HG03025 (cell line): ENCODE measurements at regions not wholly inside any gene's neighbourhood (a gene's known extent, or its start where the extent isn't known, plus 50 kb on each side); places are given as distances from the start of the nearest gene placed in this dataset.

ENCODE experiments used
- ATAC-seq: cut with Tn5 transposase; IDR thresholded peaks from one replicate; pipeline ENCODE4 v1.9.1; 2021; ENCODE audit warnings: mild to moderate bottlenecking, moderate library complexity; ENCODE audit not compliant: unreplicated experiment, low FRiP score

DNA sequence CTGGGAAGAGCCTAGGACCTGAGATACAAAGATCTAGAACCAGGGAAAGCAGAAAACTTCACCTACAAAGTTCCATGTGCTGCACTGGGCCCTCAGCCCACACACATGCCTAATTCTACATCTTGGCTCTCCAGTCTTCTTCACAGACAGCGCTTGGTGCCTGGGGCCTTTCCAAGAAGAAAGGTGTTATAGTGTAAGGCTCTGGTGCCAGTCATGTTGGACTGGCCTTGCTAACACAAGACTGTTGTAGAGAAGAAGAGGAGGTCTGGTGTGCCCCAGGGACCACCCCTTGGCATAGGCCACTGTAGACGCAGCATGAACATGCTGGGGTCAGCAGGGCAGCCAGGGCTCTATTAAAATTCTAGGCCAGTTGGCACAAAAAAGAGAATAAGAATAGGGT lies 226.2 kb upstream of the CTNNB1 start:
- no peak for ATAC-seq

DNA sequence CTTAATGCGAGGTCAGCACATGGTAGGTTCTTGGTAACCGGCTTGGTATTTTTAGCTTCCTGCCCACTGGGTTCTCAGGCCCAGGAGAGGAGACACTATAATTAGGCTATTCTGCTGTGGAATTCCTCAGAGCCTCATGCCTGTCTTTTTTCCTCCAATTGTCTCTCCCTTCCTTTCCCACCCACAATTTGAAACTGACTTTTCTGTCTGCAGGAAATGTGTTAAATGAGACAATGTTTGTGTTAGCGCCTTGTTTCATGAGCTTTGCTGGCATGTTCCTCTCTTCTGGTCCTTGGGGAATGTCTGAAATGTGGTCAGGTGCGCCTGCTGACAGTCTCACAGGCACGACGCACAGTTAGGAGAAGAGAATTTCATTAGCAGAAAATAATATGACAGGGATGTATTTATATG lies 223.6 kb upstream of the CTNNB1 start:
- ATAC-seq: no peak

DNA sequence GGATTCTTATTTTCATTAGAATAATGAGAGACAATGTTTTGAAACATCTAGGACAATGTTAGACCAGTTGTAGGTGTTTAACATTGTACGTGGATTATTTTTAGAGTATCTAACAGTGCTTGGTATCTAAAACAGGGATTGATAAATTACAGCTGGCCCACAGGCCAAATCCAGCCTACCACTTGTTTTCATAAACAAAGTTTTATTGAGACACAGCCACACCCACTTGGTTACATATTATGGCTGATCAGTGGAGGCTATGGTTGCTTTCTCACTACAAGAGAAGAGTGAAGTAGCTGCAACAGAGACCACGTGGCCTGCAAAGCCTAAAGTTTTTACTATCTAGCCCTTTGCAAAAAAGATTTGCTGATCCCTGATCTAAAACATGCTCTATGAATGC lies 223.1 kb upstream of the CTNNB1 start:
- no peak for ATAC-seq

DNA sequence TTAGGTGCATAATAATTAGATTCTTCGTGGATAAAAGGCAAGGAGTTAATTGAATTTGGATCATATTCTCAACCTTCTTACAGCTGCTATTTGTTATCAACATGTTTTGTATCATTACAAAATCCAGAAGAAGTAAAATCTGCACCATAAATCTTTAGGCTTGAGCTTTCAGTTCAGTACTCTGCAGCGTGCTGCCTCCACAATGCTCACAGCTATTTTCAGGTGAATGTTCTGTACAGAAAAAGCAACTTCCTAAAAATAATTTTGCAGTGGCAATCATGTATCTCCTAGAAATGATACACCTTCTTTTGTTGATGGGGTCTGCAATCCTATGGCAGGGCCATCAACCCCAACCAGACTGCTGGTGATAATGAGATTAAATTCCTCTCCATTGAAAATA lies 220.9 kb upstream of the CTNNB1 start:
- no peak for ATAC-seq

DNA sequence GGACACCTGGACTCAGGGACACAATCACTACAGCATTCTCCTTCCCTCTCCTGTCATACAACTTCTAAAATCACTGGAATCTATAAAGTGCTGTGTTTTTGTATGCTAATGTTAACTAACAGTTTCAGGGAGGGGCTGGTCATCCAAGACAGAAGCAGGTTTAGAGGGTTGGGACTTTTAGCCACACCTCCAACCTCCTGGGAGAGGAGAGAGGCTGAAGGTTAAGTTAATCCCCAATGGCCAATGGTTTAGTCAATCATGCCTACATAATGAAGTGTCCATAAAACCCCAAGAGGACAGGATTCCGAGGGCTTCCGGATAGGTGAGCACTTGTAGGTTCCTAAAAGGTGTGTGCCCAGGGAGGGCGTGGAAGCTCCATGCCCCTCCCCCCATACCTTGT lies 219.3 kb upstream of the CTNNB1 start:
- no peak for ATAC-seq

DNA sequence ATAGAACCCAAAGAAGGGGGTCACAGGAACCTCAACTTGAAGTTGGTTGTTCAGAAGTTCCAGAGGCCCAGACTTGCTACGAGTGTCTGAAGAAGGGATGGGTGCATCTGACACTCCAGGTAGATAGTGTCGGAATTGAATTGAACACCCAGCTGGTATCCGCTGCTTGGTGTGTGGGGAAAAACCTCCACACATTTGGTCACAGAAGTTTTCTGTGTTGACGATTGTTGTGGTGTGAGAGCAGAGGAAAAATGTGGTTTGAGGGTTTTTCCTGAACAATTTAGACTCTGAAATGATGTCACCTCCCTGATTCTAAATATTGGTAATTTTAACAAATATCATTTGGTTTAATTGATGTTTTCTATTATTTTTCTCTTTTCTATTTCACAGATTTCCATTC lies 218.8 kb upstream of the CTNNB1 start:
- no peak for ATAC-seq

DNA sequence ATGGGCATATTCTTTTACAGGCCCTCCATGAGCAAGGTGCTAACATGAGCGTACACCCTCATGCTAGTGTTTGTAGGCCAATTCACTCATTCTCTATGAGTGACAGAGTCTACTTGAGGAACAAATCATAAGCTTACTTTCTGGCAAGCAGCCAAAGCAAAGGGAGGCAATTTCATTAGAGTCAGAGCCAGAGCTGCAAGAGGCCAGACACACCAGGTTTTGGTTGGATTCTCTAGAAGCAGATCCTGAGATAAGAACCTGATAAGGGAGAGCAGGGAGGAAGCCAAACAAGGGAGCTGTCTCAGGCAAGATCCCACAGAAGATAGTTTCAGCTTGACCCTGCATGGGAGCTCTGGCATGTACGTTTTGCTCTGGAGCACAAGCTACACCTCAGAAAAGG lies 214.1 kb upstream of the CTNNB1 start:
- no peak for ATAC-seq

DNA sequence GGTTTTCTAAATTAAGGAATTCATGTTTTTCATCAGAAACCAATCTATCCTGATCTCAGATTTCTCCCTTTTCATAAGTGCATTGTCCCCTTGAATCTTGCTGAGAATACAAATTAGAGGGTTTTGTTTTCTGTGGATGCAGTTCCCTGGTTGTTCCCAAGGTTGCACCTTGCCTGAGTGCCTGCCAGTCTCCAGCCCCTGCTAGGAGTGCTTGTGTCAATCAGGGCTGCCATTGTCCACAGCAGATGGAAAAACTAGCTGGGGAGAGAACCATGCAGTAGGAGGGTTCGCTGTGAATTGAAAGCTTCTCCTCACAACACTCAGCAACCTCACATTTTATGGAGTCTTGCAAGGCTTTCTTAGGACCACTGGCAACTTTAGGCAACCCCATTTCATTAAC lies 210.8 kb upstream of the CTNNB1 start:
- no peak for ATAC-seq

DNA sequence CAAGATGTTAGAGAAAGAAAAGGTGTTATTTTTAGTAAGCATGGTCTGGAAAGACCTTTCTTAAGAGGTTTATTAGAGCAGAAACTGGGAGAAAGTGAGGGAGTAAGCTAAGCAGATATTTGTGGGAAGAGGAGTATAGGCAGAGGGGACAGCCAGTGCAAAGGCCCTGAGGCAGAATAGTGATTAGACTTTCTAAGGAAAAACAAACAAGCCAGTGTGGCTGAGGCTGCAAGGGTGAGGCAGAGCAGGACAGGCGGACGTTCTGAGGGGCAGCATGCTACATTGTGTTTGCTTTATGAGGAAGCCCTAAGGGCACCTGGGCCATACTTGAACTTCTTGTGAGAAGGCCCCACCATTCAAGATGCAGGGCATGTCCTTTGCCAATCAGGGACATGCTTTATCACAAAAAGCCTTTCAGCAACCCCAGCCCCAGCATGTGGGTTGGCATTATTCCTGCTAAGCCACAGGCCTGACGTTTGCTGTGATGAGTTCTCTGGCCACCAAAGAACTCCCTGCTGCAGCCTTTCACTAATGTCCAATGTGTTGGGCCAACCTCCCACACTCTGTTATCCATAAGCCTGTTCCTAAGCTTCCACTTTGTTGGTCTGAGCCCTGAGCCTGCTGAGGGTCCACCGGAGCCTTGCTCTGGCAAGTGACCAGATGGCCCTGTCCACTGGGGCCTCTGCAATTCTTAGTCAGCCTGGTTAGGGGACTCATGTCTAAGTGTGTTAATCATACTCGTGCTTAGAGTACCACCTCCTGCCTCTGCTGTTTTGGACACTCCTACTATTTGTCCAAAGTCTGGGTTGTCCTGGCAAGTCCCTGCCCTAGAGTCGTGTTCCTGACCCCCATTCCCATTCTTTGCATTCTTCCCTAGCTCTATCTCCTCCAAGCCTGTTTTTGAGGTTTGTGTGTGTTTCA lies 209.9 kb upstream of the CTNNB1 start:
- ATAC-seq: no peak

DNA sequence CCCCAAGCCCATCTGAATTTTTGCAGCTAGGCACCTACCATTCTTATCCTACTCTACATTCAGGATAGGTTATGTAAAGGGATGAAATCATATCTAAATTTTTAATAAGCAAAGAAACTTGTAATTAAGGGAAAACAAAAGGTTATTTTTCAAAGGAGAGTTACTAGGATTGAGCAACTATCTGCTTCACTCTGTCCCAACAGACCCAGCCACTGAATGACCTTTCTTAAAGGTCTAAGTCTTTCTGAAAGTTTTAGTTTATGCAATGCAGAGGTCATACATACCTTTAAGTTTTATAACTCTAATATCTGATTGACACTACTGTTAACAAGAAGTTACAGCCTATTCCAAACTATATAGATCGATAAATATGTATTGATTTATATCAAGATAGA lies 209.2 kb upstream of the CTNNB1 start:
- ATAC-seq: no peak

DNA sequence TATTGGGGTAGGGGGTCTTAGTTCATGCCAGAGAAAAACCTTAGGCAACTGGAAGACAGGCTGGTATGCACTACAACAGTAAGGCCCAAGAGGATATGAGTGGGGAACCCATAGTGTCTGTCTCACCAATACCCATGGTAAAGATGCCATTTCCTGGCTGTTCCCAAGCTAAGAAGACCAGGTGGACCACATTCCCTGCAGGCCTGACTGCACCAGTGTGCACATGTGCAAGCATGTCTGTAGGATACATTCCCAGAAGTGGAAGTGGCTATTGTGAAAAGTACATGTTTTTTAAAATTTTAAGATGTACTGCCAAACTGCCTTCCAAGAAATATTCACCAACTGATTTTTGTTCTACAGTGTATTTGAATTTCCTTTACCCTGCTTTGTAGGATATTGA lies 207.3 kb upstream of the CTNNB1 start:
- no peak for ATAC-seq

DNA sequence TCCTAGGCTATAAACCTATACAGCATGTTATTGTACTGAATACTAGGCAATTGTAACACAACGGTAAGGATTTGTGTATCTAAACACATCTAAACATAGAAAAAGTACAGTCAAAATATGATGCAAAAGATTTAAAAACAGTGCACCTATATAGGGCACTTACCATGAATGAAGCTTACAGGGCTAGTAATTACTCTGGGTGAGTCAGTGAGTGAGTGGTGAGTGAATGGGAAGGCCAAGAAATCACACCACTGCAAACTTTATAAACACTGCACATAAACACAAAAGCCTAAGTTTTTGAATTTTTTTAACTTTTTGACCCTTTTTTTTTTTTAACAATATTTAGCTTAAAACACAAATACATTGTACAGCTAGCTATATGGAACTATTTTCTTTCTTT lies 204.7 kb upstream of the CTNNB1 start:
- no peak for ATAC-seq

DNA sequence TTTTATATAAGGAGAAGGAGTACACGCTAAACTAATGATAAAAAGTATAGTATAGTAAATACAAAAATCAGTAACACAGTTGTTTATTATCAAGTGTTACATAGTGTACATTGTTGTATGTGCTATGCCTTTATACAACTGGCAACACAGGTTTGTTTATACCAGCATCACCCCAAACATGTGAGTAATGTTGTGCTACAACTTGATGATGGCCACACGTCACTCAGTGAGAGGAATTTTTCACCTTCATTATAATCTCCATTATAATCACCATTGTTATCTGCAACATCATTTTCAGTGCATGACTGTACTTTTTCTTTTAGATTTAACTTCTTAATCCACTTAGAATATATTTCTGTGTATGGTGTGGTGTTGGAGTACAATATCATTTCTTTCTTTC lies 204.0 kb upstream of the CTNNB1 start:
- ATAC-seq: no peak

DNA sequence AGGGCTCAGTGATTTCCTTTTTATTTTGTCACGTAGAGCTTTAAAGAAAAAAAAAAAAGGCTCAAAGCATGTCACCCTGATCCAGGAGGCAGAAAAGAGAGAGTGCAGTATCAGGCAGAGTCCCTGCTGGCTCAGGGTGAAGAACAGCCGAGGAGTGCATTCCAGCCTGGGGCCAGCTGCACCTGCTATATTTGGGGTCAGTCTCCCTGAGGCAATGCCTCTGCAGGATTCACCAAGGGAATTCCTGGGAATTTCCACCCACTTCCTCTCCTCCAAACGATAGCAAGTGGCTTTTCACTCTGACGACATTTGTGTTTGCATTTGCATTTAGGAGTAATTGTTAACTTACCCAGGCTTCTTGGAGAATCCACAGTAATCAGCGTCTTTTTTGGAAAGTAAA lies 202.9 kb upstream of the CTNNB1 start:
- no peak for ATAC-seq

DNA sequence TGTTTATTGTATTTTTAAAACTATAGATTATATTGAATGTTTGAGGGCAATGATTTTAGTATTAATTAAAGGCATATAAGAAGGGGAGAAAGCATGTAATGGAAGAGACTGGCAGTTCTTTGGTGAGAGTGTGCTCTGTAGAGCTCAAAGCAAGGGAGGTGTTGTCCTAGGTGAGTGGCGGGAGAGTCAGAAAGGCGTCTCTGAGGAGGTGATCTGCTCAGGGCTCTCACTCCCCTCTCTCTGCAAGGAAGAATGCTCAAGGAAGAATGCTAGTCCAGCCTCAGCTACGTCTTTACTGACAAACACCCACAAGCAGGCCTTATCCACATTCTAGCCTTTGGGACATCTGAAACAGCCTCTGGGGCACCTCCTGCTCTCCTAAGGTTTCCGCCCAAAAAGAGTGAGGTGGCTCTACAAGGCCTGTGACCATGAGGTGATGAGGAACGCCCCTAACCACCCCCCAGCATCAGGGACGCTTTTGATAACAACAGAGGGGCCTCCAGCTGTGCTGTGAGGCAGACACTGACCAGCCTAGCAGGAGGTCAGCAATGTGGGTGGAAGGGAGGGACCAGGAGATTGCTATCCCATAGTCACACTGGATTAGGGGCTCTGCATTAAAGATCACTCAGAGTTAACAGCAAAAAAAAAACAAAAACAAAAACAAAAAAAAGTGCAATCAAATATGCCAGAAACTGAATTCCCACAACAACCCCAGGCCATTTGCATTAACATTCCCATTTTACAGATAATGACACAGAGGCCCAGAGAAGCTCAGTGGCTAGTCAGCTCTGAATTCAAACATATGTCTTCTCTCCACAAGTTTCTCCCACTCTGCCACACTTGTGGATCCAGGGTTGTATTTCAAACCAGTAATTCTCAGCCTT lies 202.2 kb upstream of the CTNNB1 start:
- ATAC-seq: no peak

DNA sequence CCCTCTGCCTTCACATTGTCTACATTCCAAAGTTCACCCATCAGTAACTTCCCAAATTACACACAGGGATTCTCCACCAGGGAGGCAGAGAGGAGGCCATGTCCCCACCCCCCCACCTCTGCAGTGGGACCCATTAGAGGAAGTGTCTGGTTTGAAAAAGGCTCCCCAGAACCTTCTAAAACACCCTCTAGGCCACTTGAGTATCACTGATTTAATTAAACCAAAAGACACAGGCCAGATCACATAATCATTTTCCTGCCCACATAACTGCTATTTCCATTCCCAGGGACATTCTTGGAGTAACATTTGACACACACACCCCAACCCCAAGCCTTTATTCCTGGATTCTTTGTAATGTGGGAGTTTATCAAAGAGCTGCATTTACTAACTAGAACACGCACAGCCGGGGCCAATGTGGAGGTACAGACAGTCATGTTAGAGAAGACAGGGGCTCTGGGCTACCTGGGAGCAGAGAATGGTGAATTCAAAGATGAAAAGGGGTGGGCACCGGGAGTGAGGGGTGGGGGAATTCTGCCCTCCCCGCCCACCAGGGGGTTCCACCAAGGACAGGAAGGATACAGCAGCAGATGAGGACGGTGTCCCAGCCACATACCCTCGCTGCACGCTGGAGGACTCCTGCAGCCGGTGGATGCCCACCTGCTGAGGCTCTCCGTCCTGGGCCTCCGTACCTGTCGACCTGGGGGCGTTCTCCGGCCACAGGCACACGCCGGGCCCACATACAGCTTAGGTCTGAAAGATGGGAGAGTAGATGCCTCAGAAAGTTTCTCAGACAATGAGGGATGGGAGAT lies 201.4 kb upstream of the CTNNB1 start:
- ATAC-seq: no peak

DNA sequence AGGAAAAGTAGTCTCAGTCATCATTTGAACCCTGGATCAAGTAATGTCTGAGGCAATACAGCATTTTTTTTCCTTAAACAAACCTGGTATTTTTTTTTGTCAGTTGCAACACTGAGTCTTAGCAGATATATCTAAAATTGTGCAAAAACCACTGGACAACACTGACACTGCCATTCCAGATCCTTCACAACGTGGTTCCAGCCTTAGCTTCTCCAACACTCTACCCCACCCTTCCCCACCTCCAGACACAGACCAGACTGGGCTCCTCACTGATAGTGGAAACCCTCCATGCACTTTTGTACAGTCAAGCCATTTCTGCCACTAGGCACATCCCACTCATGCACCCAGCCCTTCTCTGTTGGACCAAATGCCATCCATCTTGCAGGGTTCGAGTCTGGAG lies 199.6 kb upstream of the CTNNB1 start:
- ATAC-seq: no peak

DNA sequence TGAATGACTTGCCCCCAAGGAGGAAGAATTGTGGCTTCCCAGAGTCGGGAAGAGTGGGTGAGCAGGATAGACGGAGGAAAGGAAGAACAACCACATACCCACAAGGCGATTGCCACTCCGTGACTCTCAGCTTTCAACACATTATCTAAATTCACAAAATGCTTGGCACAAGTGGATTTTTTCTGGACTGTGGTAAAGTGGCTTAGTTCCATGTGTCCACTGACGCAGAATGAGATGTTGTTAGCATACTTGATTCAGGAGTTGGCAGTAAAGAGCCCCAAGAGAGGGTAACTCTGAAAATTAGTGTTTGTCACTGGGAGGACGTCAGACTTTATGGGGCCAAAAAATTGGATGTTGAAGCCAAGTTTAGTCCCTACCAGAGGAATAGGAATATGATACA lies 198.8 kb upstream of the CTNNB1 start:
- ATAC-seq: no peak

DNA sequence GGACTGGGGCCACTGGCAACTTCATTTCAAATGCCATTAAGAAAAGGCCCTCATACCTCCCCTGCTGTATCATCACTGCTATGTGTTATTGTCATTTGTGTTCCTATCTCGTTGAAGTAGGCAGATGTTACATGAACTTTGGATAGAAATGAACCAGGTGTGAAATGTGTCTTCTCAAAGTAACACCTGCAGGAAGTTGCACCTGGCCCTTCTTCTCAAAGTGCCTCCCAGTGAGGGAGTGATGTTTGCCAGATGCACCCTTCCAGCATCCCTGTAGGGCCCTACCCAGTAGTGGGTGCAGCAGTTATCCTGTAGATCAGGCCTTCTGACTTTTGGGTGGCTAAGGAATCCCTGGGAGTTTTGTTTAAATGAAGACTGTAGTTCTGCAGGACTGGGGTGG lies 197.7 kb upstream of the CTNNB1 start:
- ATAC-seq: no peak

DNA sequence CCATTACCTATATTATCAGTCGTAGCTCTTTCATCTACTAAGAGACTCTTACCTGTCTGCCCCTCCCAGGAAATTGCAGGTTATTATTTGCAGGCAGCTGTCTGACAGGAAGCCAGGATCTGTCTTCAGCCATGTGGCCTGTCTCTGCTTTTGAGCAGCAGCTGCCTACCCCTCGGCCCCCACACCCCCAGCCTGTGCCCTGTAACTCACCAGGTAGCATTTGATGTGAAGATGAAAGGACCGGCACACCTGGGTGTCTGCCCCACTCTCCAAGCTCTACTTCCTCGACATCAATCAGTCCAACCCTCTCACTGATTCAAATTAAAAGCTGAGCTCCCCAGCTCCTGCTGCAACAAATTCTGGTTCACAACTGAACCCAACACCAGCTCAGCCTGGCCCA lies 197.2 kb upstream of the CTNNB1 start:
- no peak for ATAC-seq

DNA sequence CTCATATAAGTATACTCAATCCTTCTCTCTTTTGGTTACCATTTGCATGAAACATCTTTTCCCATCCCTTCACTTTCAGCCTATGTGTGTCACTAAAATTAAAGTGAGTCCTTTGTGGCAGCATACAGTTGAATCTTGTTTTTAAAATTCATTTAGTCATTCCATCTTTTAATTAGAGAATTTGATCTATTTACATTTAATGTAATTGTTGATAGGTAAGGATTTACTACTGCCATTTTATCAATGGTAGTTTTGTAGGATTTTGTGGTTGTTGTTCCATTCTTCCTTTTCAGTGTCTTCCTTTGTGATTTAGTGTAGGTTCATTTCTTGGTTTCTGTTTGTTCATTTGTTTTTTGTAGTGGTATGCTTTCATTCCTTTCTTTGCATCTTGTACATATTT lies 191.9 kb upstream of the CTNNB1 start:
- ATAC-seq: no peak
